Fibroblast of lung (primary cell): ENCODE measurements at regions not wholly inside any gene's neighbourhood (a gene's known extent, or its start where the extent isn't known, plus 50 kb on each side); places are given as distances from the start of the nearest gene placed in this dataset.

Experiments used
- CTCF ChIP-seq, 2 donors: IDR thresholded peaks in 1 of 2; conservative IDR thresholded peaks in 1 of 2; 1 replicate in 1 of 2; 2 replicates in 1 of 2; pipeline ENCODE4 v1.5.1; 2011 to 2012; ENCODE audit warnings: low read length in 2 of 2, control low read depth in 1 of 2, inconsistent platforms in 1 of 2, low read depth in 1 of 2, mild to moderate bottlenecking in 1 of 2
- EZH2 ChIP-seq: IDR thresholded peaks from 2 replicates; pipeline ENCODE4 v1.5.1; 2012; ENCODE audit warnings: low read length, control low read depth, mild to moderate bottlenecking; ENCODE audit errors: missing control alignments

- TF ChIP-seq EZH2: no peak
- TF ChIP-seq CTCF (conservative IDR thresholded peaks at IDR 0.05 in 1 of 2, IDR thresholded peaks at IDR 0.05 in 1 of 2; ENCODE audit: low read depth in 1 of 2, low read length in 2 of 2): no peak
Observed at GRCh38 chr14:49160983-49161382, 425.2 kb downstream of the RPS29 start.
